ENCODE measurements at regions not wholly inside any gene's neighbourhood (a gene's known extent, or its start where the extent isn't known, plus 50 kb on each side); places are given as distances from the start of the nearest gene placed in this dataset.

- Histone ChIP-seq H3K4me1 (ENCODE audit: insufficient read depth, low read length) (peaks cover 12% of the 10 kb centered on the region), H3K36me3 (ENCODE audit: insufficient read depth, low read length) (no peaks in the 10 kb centered on the region), H3K27me3 (ENCODE audit: control insufficient read depth in 1 of 2, insufficient read depth in 2 of 2, low read length in 2 of 2) (peaks cover 6 to 20% of the 10 kb centered on the region in 2 donors), H3K27ac (ENCODE audit: low read depth, low read length) (no peak overlapping the region), H3K9me3 (ENCODE audit: low read length) (no peaks in the 10 kb centered on the region), H3K9ac (ENCODE audit: low read length) (no peak overlapping the region), H3K4me3 (ENCODE audit: low read depth in 1 of 2, low read length in 2 of 2) (no peak overlapping the region)
Observed at GRCh38 chr13:110811008-110811720, 97.7 kb downstream of the ING1 start.

GRCh38 chr13:110811771-110812120 is 98.2 kb downstream of the ING1 start:
- Histone ChIP-seq H3K4me1 (ENCODE audit: insufficient read depth, low read length) (peaks cover 12% of the 10 kb centered on the region), H3K9me3 (ENCODE audit: low read length) (no peaks in the 10 kb centered on the region), H3K36me3 (ENCODE audit: insufficient read depth, low read length) (no peaks in the 10 kb centered on the region), H3K27ac (ENCODE audit: low read depth, low read length) (no peak overlapping the region), H3K9ac (ENCODE audit: low read length) (no peak overlapping the region), H3K4me3 (ENCODE audit: low read depth in 1 of 2, low read length in 2 of 2) (no peak overlapping the region), H3K27me3 (ENCODE audit: control insufficient read depth in 1 of 2, insufficient read depth in 2 of 2, low read length in 2 of 2) (peaks cover 6 to 20% of the 10 kb centered on the region in 2 donors)

GRCh38 chr13:110812121-110812868 is 98.8 kb downstream of the ING1 start:
- Histone ChIP-seq H3K27ac (ENCODE audit: low read depth, low read length) (no peak overlapping the region), H3K36me3 (ENCODE audit: insufficient read depth, low read length) (no peaks in the 10 kb centered on the region), H3K4me1 (ENCODE audit: insufficient read depth, low read length) (peaks cover 12% of the 10 kb centered on the region), H3K9ac (ENCODE audit: low read length) (no peak overlapping the region), H3K9me3 (ENCODE audit: low read length) (no peaks in the 10 kb centered on the region), H3K4me3 (ENCODE audit: low read depth in 1 of 2, low read length in 2 of 2) (no peak overlapping the region), H3K27me3 (ENCODE audit: control insufficient read depth in 1 of 2, insufficient read depth in 2 of 2, low read length in 2 of 2) (peaks cover 6 to 20% of the 10 kb centered on the region in 2 donors)

GRCh38 chr13:110812869-110813645 is 99.6 kb downstream of the ING1 start:
- Histone ChIP-seq H3K27ac (ENCODE audit: low read depth, low read length) (no peak overlapping the region), H3K36me3 (ENCODE audit: insufficient read depth, low read length) (no peaks in the 10 kb centered on the region), H3K4me3 (ENCODE audit: low read depth in 1 of 2, low read length in 2 of 2) (no peak overlapping the region), H3K4me1 (ENCODE audit: insufficient read depth, low read length) (peaks cover 9% of the 10 kb centered on the region), H3K9ac (ENCODE audit: low read length) (no peak overlapping the region), H3K27me3 (ENCODE audit: control insufficient read depth in 1 of 2, insufficient read depth in 2 of 2, low read length in 2 of 2) (peaks cover 6 to 20% of the 10 kb centered on the region in 2 donors), H3K9me3 (ENCODE audit: low read length) (no peaks in the 10 kb centered on the region)

GRCh38 chr13:110813646-110814624 is 100.4 kb downstream of the ING1 start:
- no peak overlapping the region for H3K27ac ChIP-seq (ENCODE audit: low read depth, low read length)
- H3K4me1 ChIP-seq (ENCODE audit: insufficient read depth, low read length), result peaks cover under 1% of the 10 kb centered on the region
- peaks cover 6 to 20% of the 10 kb centered on the region in 2 donors for H3K27me3 ChIP-seq (ENCODE audit: control insufficient read depth in 1 of 2, insufficient read depth in 2 of 2, low read length in 2 of 2)
- H3K9ac ChIP-seq (ENCODE audit: low read length), result no peak overlapping the region
- no peaks in the 10 kb centered on the region for H3K9me3 ChIP-seq (ENCODE audit: low read length)
- no peaks in the 10 kb centered on the region for H3K36me3 ChIP-seq (ENCODE audit: insufficient read depth, low read length)
- no peak overlapping the region for H3K4me3 ChIP-seq (ENCODE audit: low read depth in 1 of 2, low read length in 2 of 2)

- Histone ChIP-seq H3K9ac (ENCODE audit: low read length) (no peak overlapping the region), H3K27me3 (ENCODE audit: control insufficient read depth in 1 of 2, insufficient read depth in 2 of 2, low read length in 2 of 2) (peaks cover 6 to 19% of the 10 kb centered on the region in 2 donors), H3K4me3 (ENCODE audit: low read depth in 1 of 2, low read length in 2 of 2) (no peak overlapping the region), H3K9me3 (ENCODE audit: low read length) (no peaks in the 10 kb centered on the region), H3K4me1 (ENCODE audit: insufficient read depth, low read length) (no peaks in the 10 kb centered on the region), H3K27ac (ENCODE audit: low read depth, low read length) (no peak overlapping the region), H3K36me3 (ENCODE audit: insufficient read depth, low read length) (no peaks in the 10 kb centered on the region)
Observed at GRCh38 chr13:110815471-110816204, 99.2 kb downstream of the ANKRD10 start.

- Histone ChIP-seq H3K27ac (ENCODE audit: low read depth, low read length) (no peak overlapping the region), H3K4me1 (ENCODE audit: insufficient read depth, low read length) (no peaks in the 10 kb centered on the region), H3K9ac (ENCODE audit: low read length) (no peak overlapping the region), H3K4me3 (ENCODE audit: low read depth in 1 of 2, low read length in 2 of 2) (no peak overlapping the region), H3K27me3 (ENCODE audit: control insufficient read depth in 1 of 2, insufficient read depth in 2 of 2, low read length in 2 of 2) (peaks cover 1 to 11% of the 10 kb centered on the region in 2 donors), H3K36me3 (ENCODE audit: insufficient read depth, low read length) (no peaks in the 10 kb centered on the region), H3K9me3 (ENCODE audit: low read length) (no peaks in the 10 kb centered on the region)
Observed at GRCh38 chr13:110816500-110816899, 98.4 kb downstream of the ANKRD10 start.

GRCh38 chr13:110817143-110817542 is 97.7 kb downstream of the ANKRD10 start:
- H3K4me3 ChIP-seq (ENCODE audit: low read depth in 1 of 2, low read length in 2 of 2), result no peak overlapping the region
- peaks cover 0 to 5% of the 10 kb centered on the region in 2 donors for H3K27me3 ChIP-seq (ENCODE audit: control insufficient read depth in 1 of 2, insufficient read depth in 2 of 2, low read length in 2 of 2)
- no peak overlapping the region for H3K9ac ChIP-seq (ENCODE audit: low read length)

GRCh38 chr13:110818747-110819146 is 96.1 kb downstream of the ANKRD10 start:
- Histone ChIP-seq H3K4me1 (ENCODE audit: insufficient read depth, low read length) (no peaks in the 10 kb centered on the region), H3K27ac (ENCODE audit: low read depth, low read length) (no peak overlapping the region), H3K27me3 (ENCODE audit: control insufficient read depth in 1 of 2, insufficient read depth in 2 of 2, low read length in 2 of 2) (no peaks in the 10 kb centered on the region), H3K9ac (ENCODE audit: low read length) (no peak overlapping the region), H3K4me3 (ENCODE audit: low read depth in 1 of 2, low read length in 2 of 2) (no peak overlapping the region), H3K9me3 (ENCODE audit: low read length) (no peaks in the 10 kb centered on the region), H3K36me3 (ENCODE audit: insufficient read depth, low read length) (no peaks in the 10 kb centered on the region)

More at GRCh38 chr13:110817143-110817542, 97.7 kb downstream of the ANKRD10 start:
- no peaks in the 10 kb centered on the region for H3K9me3 ChIP-seq (ENCODE audit: low read length)
- H3K36me3 ChIP-seq (ENCODE audit: insufficient read depth, low read length), result no peaks in the 10 kb centered on the region
- H3K4me1 ChIP-seq (ENCODE audit: insufficient read depth, low read length), result no peaks in the 10 kb centered on the region
- H3K27ac ChIP-seq (ENCODE audit: low read depth, low read length), result no peak overlapping the region

All from muscle layer of colon (tissue), 2 donors.